Smooth muscle cell (in vitro differentiated cells): ENCODE measurements at regions not wholly inside any gene's neighbourhood (a gene's known extent, or its start where the extent isn't known, plus 50 kb on each side); places are given as distances from the start of the nearest gene placed in this dataset.
A peak's percentile ranks its signal among the peaks of the same experiment; 100 is the strongest.

Experiments used
- DNase-seq: peaks from one replicate; lab custom pipeline; 2025; ENCODE audit not compliant: unreplicated experiment; lab: John Stamatoyannopoulos, UW
- H2AFZ ChIP-seq: fragments of 200-600 bp; sonication (generic); 2 replicates; pipeline ENCODE4 v1.6.0; 2016; ENCODE audit warnings: antibody characterized with exemption, low read depth, mild to moderate bottlenecking
- H3F3A ChIP-seq: fragments of 200-600 bp; sonication (generic); 2 replicates; pipeline ENCODE4 v1.6.0; 2017; ENCODE audit warnings: antibody characterized with exemption, low read depth
- H3K27ac ChIP-seq: fragments of 200-600 bp; sonication (generic); 2 replicates; pipeline ENCODE4 v1.5.1; 2016; ENCODE audit warnings: low read depth, mild to moderate bottlenecking
- H3K27me3 ChIP-seq: fragments of 200-600 bp; sonication (generic); 2 replicates; pipeline ENCODE4 v1.6.1; 2016; ENCODE audit warnings: low read depth, mild to moderate bottlenecking
- H3K36me3 ChIP-seq: fragments of 200-600 bp; sonication (generic); 2 replicates; pipeline ENCODE4 v1.5.1; 2016; ENCODE audit warnings: low read depth
- H3K4me1 ChIP-seq: fragments of 200-600 bp; sonication (generic); 2 replicates; pipeline ENCODE4 v1.5.1; 2016; ENCODE audit warnings: low read depth
- H3K4me2 ChIP-seq: fragments of 200-600 bp; sonication (generic); 2 replicates; pipeline ENCODE4 v1.6.0; 2016; ENCODE audit warnings: mild to moderate bottlenecking
- H3K4me3 ChIP-seq: fragments of 200-600 bp; sonication (generic); 2 replicates; pipeline ENCODE4 v1.5.1; 2016; ENCODE audit warnings: mild to moderate bottlenecking
- H3K79me2 ChIP-seq: fragments of 200-600 bp; sonication (generic); 2 replicates; pipeline ENCODE4 v1.6.0; 2016; ENCODE audit warnings: low read depth, mild to moderate bottlenecking
- H3K9ac ChIP-seq: fragments of 200-600 bp; sonication (generic); 2 replicates; pipeline ENCODE4 v1.6.0; 2016; ENCODE audit warnings: low read depth
- H3K9me3 ChIP-seq: fragments of 200-600 bp; sonication (generic); replicated peaks from 2 replicates; pipeline ENCODE4 v1.5.1; 2016; ENCODE audit warnings: low read depth
- H4K20me1 ChIP-seq: fragments of 200-600 bp; sonication (generic); 2 replicates; pipeline ENCODE4 v1.6.0; 2016; ENCODE audit warnings: low read depth
- WGBS: methylation state at CpG from one replicate; pipeline ENCODE4 v1.1.7; 2016; ENCODE audit warnings: low lambda C conversion rate; 5-methylcytosine and 5-hydroxymethylcytosine counted together
- TF ChIP-seq, protein P1 (sequence below): fragments of 200-600 bp; sonication (generic); IDR thresholded peaks from 2 replicates; pipeline ENCODE4 v1.5.1; 2017; ENCODE audit warnings: borderline replicate concordance, mild to moderate bottlenecking, antibody characterized with exemption; ENCODE audit not compliant: insufficient read depth, poor library complexity, severe bottlenecking

DNA sequence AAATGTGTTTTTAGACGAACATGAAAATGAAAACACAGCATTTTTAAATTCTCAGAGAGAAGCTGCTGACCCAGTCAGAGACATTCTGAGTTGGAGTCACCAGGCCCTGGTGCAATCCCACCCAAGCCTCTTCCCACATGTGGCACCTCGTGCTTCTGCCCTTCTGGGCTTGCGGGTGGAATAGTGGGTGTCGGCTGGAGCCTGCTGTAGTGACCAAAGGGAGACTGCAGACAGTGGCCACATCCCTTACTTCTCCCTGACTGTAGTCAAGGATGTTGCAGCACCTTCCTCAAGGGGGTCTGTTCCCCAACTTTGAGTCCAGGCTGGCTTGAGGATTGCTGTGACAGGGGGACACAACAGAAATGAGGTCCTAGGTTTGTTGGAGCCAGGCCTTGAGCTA is 104.4 kb upstream of the GLI2 start:
- Histone ChIP-seq H3K79me2 (no peaks in the 10 kb centered on the region), H3K27ac (peak overlapping the region; percentile 41), H3K36me3 (no peaks in the 10 kb centered on the region), H3F3A (no peaks in the 10 kb centered on the region), H3K4me3 (no peak overlapping the region), H4K20me1 (no peaks in the 10 kb centered on the region), H2AFZ (peak overlapping the region; percentile 4), H3K4me2 (peak overlapping the region; percentile 36), H3K9ac (no peak overlapping the region), H3K9me3 (no peaks in the 10 kb centered on the region), H3K4me1 (peaks cover 4% of the 10 kb centered on the region), H3K27me3 (no peaks in the 10 kb centered on the region)
- no peak for DNase-seq
- WGBS: 64% methylated on average over 4 of the region's 4 CpGs
- TF ChIP-seq, protein P1, sequence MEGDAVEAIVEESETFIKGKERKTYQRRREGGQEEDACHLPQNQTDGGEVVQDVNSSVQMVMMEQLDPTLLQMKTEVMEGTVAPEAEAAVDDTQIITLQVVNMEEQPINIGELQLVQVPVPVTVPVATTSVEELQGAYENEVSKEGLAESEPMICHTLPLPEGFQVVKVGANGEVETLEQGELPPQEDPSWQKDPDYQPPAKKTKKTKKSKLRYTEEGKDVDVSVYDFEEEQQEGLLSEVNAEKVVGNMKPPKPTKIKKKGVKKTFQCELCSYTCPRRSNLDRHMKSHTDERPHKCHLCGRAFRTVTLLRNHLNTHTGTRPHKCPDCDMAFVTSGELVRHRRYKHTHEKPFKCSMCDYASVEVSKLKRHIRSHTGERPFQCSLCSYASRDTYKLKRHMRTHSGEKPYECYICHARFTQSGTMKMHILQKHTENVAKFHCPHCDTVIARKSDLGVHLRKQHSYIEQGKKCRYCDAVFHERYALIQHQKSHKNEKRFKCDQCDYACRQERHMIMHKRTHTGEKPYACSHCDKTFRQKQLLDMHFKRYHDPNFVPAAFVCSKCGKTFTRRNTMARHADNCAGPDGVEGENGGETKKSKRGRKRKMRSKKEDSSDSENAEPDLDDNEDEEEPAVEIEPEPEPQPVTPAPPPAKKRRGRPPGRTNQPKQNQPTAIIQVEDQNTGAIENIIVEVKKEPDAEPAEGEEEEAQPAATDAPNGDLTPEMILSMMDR: no peak

DNA sequence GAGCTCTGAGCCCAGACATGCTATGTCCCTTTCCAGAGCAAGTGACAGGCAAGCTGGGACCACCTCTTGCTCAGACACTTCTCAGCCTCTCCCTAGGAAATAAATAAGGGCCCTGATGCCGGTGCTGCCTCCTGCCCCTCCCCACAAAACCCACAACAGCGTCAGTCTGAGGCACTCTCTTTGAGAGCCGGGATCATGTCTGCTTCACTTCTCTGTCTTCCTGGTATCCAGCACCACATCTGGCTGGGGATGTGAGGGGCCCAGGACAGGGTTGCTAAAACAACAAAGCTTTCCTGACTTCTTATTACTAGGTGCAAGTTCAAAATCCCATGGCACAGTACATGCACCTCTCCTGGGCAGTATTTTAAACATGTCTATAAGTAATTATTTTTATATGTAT is 103.9 kb upstream of the GLI2 start:
- 4% methylated on average over 3 of the region's 3 CpGs for WGBS
- Histone ChIP-seq H3K9ac (no peak overlapping the region), H4K20me1 (no peaks in the 10 kb centered on the region), H3K4me1 (peaks cover 4% of the 10 kb centered on the region), H3K27ac (peak overlapping the region; percentile 41), H3K27me3 (no peaks in the 10 kb centered on the region), H3K79me2 (no peaks in the 10 kb centered on the region), H3K9me3 (no peaks in the 10 kb centered on the region), H3F3A (no peaks in the 10 kb centered on the region), H2AFZ (peak overlapping the region; percentile 4), H3K4me2 (peak overlapping the region; percentile 36), H3K36me3 (no peaks in the 10 kb centered on the region), H3K4me3 (no peak overlapping the region)
- TF ChIP-seq, protein P1: no peak
- DNase-seq: no peak

DNA sequence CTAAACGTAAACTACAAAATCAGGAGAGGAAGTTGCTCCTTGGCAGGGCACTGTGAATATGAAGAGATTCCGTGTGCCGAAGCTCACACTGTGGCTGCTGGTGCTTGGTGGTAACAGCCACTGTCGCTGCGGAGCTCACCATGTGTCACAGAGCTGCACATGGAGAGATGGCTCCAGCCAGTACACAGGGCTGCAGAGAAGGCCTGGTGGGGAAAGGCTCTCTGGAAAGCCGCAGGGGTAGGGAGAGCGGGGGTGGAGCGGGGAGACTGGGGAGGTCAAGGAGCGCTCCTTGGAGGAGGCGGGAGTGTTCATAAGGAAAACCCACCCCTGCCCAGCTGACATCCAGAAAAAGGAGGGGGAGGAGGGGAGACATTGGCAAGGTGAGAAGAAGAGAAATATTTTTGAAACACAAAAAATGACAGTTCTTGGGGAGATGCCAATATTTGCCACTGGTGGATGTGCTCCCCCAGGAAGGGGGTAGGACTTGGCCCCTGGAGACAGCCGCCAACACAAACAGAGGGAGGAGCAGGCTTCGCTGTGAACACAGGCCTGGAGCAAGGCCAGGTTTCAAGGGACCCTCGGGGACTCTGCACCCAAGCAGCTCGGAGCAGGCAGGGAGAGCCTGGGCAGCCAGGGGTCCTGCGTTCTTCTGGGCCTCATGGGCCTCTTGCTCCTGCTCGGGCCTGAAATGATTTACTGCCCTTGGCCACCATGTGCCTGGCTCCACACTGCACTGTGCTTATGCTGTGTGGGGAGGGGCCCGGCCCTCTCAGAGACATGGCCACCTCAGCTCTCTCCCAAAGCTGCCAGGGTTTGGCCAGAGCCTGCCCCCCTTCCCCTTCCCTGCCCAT is 102.6 kb upstream of the GLI2 start:
- Histone ChIP-seq H3K79me2 (no peaks in the 10 kb centered on the region), H2AFZ (no peak overlapping the region), H3K4me3 (no peak overlapping the region), H3K27ac (no peak overlapping the region), H3K9ac (no peak overlapping the region), H3K36me3 (no peaks in the 10 kb centered on the region), H4K20me1 (no peaks in the 10 kb centered on the region), H3K27me3 (no peaks in the 10 kb centered on the region), H3K4me1 (peaks cover 4% of the 10 kb centered on the region), H3K4me2 (no peak overlapping the region), H3K9me3 (no peaks in the 10 kb centered on the region), H3F3A (no peaks in the 10 kb centered on the region)
- DNase-seq: no peak
- WGBS: 84% methylated on average over 15 of the region's 17 CpGs
- TF ChIP-seq, protein P1: no peak

DNA sequence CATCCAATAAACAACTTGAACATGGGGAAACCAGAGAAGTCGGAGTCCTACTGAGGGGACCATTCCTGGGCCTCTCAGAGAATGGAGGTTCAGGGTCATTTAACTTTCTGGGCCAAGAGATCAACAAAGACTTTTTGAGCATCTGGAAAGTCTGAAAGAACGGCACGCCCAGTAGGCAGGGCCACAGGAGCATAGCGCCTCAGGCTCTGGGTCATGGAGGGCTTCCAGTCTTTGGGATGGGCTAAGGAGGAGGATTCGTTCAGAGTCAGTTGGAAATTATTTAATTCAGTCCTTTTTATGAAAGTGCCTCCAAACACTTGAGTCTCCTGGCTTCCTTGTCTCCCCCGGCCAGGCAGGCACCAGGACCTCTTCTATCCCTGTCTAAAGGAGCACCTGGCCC is 101.1 kb upstream of the GLI2 start:
- Histone ChIP-seq H4K20me1 (no peaks in the 10 kb centered on the region), H3K9ac (no peak overlapping the region), H3K36me3 (no peaks in the 10 kb centered on the region), H3K4me1 (peaks cover 4% of the 10 kb centered on the region), H2AFZ (no peak overlapping the region), H3K4me3 (no peak overlapping the region), H3F3A (no peaks in the 10 kb centered on the region), H3K27me3 (no peaks in the 10 kb centered on the region), H3K9me3 (no peaks in the 10 kb centered on the region), H3K79me2 (no peaks in the 10 kb centered on the region), H3K4me2 (no peak overlapping the region), H3K27ac (no peak overlapping the region)
- TF ChIP-seq, protein P1: no peak
- DNase-seq: no peak
- WGBS: over 99% methylated on average over 6 of the region's 6 CpGs
